22Rv1 (cell line): ENCODE measurements at regions not wholly inside any gene's neighbourhood (a gene's known extent, or its start where the extent isn't known, plus 50 kb on each side); places are given as distances from the start of the nearest gene placed in this dataset.

ENCODE experiments used
- H3K27ac ChIP-seq: fragments of 450-650 bp; 2 replicates; pipeline ENCODE4 v1.5.1; 2017
- ZFX ChIP-seq: fragments of 450-650 bp; IDR thresholded peaks from 2 replicates; pipeline ENCODE4 v1.6.1; 2017; ENCODE audit warnings: antibody characterized with exemption, borderline replicate concordance
- TF ChIP-seq, protein P1 (sequence below): fragments of 450-650 bp; IDR thresholded peaks from 2 replicates; pipeline ENCODE4 v1.5.1; 2017; ENCODE audit warnings: mild to moderate bottlenecking

- no peak overlapping the region for H3K27ac ChIP-seq
- TF ChIP-seq, protein P1, sequence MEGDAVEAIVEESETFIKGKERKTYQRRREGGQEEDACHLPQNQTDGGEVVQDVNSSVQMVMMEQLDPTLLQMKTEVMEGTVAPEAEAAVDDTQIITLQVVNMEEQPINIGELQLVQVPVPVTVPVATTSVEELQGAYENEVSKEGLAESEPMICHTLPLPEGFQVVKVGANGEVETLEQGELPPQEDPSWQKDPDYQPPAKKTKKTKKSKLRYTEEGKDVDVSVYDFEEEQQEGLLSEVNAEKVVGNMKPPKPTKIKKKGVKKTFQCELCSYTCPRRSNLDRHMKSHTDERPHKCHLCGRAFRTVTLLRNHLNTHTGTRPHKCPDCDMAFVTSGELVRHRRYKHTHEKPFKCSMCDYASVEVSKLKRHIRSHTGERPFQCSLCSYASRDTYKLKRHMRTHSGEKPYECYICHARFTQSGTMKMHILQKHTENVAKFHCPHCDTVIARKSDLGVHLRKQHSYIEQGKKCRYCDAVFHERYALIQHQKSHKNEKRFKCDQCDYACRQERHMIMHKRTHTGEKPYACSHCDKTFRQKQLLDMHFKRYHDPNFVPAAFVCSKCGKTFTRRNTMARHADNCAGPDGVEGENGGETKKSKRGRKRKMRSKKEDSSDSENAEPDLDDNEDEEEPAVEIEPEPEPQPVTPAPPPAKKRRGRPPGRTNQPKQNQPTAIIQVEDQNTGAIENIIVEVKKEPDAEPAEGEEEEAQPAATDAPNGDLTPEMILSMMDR, result no peak
- TF ChIP-seq ZFX, result no peak
These were observed 503.9 kb downstream of the CD83 start for GRCh38 chr6:14621518-14621917.

- TF ChIP-seq, protein P1, result no peak
- no peak for TF ChIP-seq ZFX
These were observed 504.5 kb downstream of the CD83 start for GRCh38 chr6:14622085-14622484.

DNA sequence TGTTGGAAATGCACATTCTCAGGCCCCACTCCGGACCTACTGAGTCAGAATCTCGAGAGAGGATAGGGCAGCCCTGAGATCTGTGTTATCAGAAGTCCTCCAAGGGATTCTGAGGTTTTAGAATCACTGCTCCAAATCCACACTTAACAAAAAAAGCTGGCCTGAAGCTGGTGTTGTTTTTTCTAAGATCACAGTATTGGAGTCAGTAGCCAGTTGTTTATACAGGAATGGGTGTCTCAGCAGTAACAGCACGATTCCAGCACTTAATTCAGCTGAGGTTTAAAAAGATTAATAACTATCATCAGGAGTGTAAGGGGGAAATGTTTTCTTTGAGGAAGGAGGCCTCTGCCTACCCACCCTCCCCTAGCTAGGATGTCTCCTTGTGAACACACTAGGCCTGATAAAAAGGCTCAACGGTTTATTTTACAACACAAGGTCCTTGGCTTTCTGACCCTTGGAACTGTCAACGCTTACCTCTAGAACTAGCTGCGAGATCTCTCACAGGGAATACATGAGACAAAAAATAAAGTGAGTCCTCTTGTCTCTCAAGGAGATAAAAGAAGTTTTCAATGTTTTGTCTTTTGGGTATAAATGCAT is 505.4 kb downstream of the CD83 start:
- TF ChIP-seq, protein P1, result no peak
- TF ChIP-seq ZFX, result no peak
- H3K27ac ChIP-seq, result no peak overlapping the region

More at GRCh38 chr6:14622085-14622484, 504.5 kb downstream of the CD83 start:
- H3K27ac ChIP-seq, result no peak overlapping the region

GRCh38 chr6:14625173-14625895 is 507.8 kb downstream of the CD83 start:
- H3K27ac ChIP-seq, result no peak overlapping the region
- TF ChIP-seq ZFX, result no peak
- TF ChIP-seq, protein P1, result no peak

GRCh38 chr6:14626556-14626955 is 509.0 kb downstream of the CD83 start:
- no peak overlapping the region for H3K27ac ChIP-seq
- TF ChIP-seq ZFX, result no peak
- TF ChIP-seq, protein P1, result no peak

DNA sequence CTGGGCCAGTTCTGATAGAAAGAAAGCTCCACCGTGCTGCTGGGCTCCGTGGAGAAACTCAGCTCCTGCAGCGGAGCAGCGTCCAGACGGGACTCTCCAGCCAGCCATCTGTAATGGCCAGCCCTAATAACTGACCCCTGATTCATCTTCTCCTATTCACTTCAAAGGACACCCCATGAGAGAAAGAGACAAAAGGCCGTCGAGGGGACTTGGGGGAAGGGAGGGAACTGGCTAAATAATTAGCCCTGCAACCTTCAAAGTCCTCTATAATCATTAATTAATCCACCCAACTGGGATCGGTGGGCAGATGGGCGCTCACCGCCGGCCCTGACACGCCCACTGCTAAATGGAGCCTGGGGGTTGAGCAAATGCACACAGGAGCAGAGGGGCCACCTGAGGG is 512.4 kb downstream of the CD83 start:
- no peak overlapping the region for H3K27ac ChIP-seq
- no peak for TF ChIP-seq ZFX
- TF ChIP-seq, protein P1, result no peak

GRCh38 chr6:14633479-14633878 is 515.9 kb downstream of the CD83 start:
- no peak overlapping the region for H3K27ac ChIP-seq
- no peak for TF ChIP-seq ZFX
- TF ChIP-seq, protein P1, result no peak
